ENCODE measurements at regions not wholly inside any gene's neighbourhood (a gene's known extent, or its start where the extent isn't known, plus 50 kb on each side); places are given as distances from the start of the nearest gene placed in this dataset.
"Not testable (repeated sequence)": the region's sequence is repeated elsewhere in the genome, so short reads cannot be mapped to it uniquely, and the experiment has no call there.

- DNase-seq: peak; percentile 57
Measured at GRCh38 chr1:58939666-58940370, 156.0 kb upstream of the JUN start.

- no peak for DNase-seq
Measured at GRCh38 chr1:58941471-58942289, 157.8 kb upstream of the JUN start.

GRCh38 chr1:58942759-58943191 is 158.9 kb upstream of the JUN start:
- DNase-seq: no peak

GRCh38 chr1:58943776-58944175 is 159.9 kb upstream of the JUN start:
- DNase-seq: no peak

GRCh38 chr1:58944439-58944838 is 160.6 kb upstream of the JUN start:
- DNase-seq: no peak

GRCh38 chr1:58946390-58946789 is 162.5 kb upstream of the JUN start:
- DNase-seq: no peak

GRCh38 chr1:58948671-58949070 is 164.8 kb upstream of the JUN start:
- DNase-seq: no peak

- no peak for DNase-seq
Measured at GRCh38 chr1:58949551-58950220, 165.8 kb upstream of the JUN start.

GRCh38 chr1:58950897-58951296 is 167.1 kb upstream of the JUN start:
- no peak for DNase-seq

GRCh38 chr1:58953951-58954350 is 170.1 kb upstream of the JUN start:
- DNase-seq: not testable (repeated sequence)

- not testable (repeated sequence) for DNase-seq
Measured at GRCh38 chr1:58963287-58963686, 179.4 kb upstream of the JUN start.

- DNase-seq: no peak
Measured at GRCh38 chr1:58964428-58964827, 180.6 kb upstream of the JUN start.

- DNase-seq: no peak
Measured at GRCh38 chr1:58964880-58965279, 181.0 kb upstream of the JUN start.

GRCh38 chr1:58966103-58966916 is 182.5 kb upstream of the JUN start:
- no peak for DNase-seq

- no peak for DNase-seq
Measured at GRCh38 chr1:58966917-58967740, 183.3 kb upstream of the JUN start.

- DNase-seq: no peak
Measured at GRCh38 chr1:58968360-58968952, 184.6 kb upstream of the JUN start.

GRCh38 chr1:58969176-58969575 is 185.3 kb upstream of the JUN start:
- DNase-seq: not testable (repeated sequence)

GRCh38 chr1:58971629-58972140 is 187.8 kb upstream of the JUN start:
- no peak for DNase-seq

GRCh38 chr1:58975888-58976287 is 192.0 kb upstream of the JUN start:
- peak; percentile 53 for DNase-seq

GRCh38 chr1:58976294-58976693 is 192.4 kb upstream of the JUN start:
- DNase-seq: no peak

GRCh38 chr1:58977598-58977997 is 193.8 kb upstream of the JUN start:
- no peak for DNase-seq
